OCI-LY3 (cell line): ENCODE measurements at regions not wholly inside any gene's neighbourhood (a gene's known extent, or its start where the extent isn't known, plus 50 kb on each side); places are given as distances from the start of the nearest gene placed in this dataset.

Experiments
- CTCF ChIP-seq: fragments of 200-600, 300-600 bp; sonication (generic); IDR thresholded peaks from 2 replicates; pipeline ENCODE4 v1.5.1; 2014; ENCODE audit warnings: antibody characterized with exemption, low read length, low read depth
- EZH2phosphoT487 ChIP-seq: fragments of 200-600 bp; shearing (Covaris generic); IDR thresholded peaks from 2 replicates; pipeline ENCODE4 v1.6.1; 2018; ENCODE audit warnings: antibody characterized with exemption, mixed run types, low read depth

DNA sequence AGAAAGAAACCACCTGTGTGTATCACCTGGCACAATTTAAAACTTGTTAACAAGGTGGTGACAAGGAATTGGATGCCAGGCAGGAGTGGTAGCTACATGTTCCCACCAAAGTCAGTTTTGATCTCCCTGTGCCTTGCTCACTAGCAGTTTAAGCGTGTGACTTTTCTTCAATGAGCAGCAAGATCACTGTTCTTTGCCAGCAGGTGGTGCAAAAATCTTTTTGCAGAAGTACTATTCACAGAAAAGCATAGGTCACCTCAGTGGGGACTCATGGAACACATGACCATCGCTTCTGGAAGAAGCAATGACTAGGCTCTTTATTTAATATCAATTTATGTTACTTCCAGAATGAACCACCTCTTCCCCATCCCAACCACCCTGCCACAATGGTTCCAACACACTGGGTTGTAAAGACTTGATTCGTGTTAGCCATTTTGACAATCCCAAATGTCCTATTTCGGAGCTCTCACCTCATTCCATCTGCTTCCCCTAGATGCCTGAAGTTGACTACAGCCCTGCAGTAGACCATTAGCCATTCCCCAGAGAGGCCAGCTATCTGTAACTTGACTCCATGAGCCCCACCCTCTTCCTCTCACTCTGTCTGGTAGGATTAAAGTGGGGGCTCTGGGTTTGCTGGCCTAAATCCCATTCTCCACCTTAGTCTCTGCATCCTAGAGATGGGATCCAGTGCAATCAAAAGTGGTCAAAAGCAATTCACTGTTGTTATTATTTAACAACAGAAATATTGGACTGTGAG, 59.1 kb upstream of the TNFRSF19 start:
- TF ChIP-seq CTCF (peak; percentile 61), EZH2phosphoT487 (no peak)
